HEK293T (cell line): ENCODE measurements at regions not wholly inside any gene's neighbourhood (a gene's known extent, or its start where the extent isn't known, plus 50 kb on each side); places are given as distances from the start of the nearest gene placed in this dataset.

Experiments
- ARNT ChIP-seq: fragments of 450-650 bp; IDR thresholded peaks from 2 replicates; pipeline ENCODE4 v1.6.1; 2017; ENCODE audit warnings: mild to moderate bottlenecking
- BHLHE40 ChIP-seq: fragments of 450-650 bp; IDR thresholded peaks from 2 replicates; pipeline ENCODE4 v1.6.1; 2016; ENCODE audit warnings: mild to moderate bottlenecking, moderate library complexity, borderline replicate concordance
- FOXA1 ChIP-seq: fragments of 450-650 bp; IDR thresholded peaks from 2 replicates; pipeline ENCODE4 v1.6.1; 2016; ENCODE audit warnings: mild to moderate bottlenecking
- FOXM1 ChIP-seq: fragments of 450-650 bp; IDR thresholded peaks from 2 replicates; pipeline ENCODE4 v1.6.1; 2017; ENCODE audit warnings: mild to moderate bottlenecking, borderline replicate concordance
- HDGF ChIP-seq: fragments of 450-650 bp; IDR thresholded peaks from 2 replicates; pipeline ENCODE4 v1.6.1; 2017; ENCODE audit warnings: antibody characterized with exemption, borderline replicate concordance
- SP1 ChIP-seq: fragments of 450-650 bp; IDR thresholded peaks from 2 replicates; pipeline ENCODE4 v1.6.1; 2017
- SUZ12 ChIP-seq: fragments of 450-650 bp; IDR thresholded peaks from 2 replicates; pipeline ENCODE4 v1.6.1; 2016; ENCODE audit warnings: mild to moderate bottlenecking
- TARDBP ChIP-seq: fragments of 450-650 bp; IDR thresholded peaks from 2 replicates; pipeline ENCODE4 v1.6.1; 2016
- ZNF384 ChIP-seq: fragments of 450-650 bp; IDR thresholded peaks from 2 replicates; pipeline ENCODE4 v1.6.1; 2016
- TF ChIP-seq, protein P1 (sequence below): fragments of 450-650 bp; IDR thresholded peaks from 2 replicates; pipeline ENCODE4 v1.6.1; 2016

DNA sequence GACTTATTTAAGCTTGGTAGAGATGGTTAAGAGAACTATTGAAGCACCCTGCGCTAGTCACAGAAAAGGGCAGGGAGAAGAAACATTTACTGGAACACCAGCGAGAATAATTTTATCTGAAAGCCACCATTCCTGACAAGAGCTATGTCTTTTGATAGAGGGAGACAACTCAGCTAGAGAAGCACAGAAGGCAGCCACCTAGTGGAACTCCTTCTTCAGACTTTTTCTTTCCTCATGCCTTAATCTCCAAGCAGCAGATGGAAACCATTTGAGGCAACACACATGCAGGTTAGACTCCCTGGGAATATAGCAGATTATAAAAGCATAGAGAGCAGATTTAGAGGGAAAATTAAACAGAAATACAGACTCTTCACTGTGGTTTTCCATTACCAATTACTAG lies 813.4 kb downstream of the SLITRK6 start:
- TF ChIP-seq FOXA1 (no peak), FOXM1 (no peak), SUZ12 (no peak), BHLHE40 (no peak), ARNT (no peak), TARDBP (no peak), SP1 (no peak), ZNF384 (no peak), HDGF (no peak)
- TF ChIP-seq, protein P1, sequence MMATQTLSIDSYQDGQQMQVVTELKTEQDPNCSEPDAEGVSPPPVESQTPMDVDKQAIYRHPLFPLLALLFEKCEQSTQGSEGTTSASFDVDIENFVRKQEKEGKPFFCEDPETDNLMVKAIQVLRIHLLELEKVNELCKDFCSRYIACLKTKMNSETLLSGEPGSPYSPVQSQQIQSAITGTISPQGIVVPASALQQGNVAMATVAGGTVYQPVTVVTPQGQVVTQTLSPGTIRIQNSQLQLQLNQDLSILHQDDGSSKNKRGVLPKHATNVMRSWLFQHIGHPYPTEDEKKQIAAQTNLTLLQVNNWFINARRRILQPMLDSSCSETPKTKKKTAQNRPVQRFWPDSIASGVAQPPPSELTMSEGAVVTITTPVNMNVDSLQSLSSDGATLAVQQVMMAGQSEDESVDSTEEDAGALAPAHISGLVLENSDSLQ: no peak
